ENCODE measurements at regions not wholly inside any gene's neighbourhood (a gene's known extent, or its start where the extent isn't known, plus 50 kb on each side); places are given as distances from the start of the nearest gene placed in this dataset.
A peak's percentile ranks its signal among the peaks of the same experiment; 100 is the strongest.

- no peak for DNase-seq
Measured at GRCh38 chr15:70319466-70319865, 221.7 kb upstream of the TLE3 start.

- DNase-seq: no peak
Measured at GRCh38 chr15:70318594-70319465, 221.1 kb upstream of the TLE3 start.

GRCh38 chr15:70316059-70316600 is 218.4 kb upstream of the TLE3 start:
- no peak for DNase-seq

- DNase-seq: no peak
Measured at GRCh38 chr15:70315431-70315830, 217.7 kb upstream of the TLE3 start.

- DNase-seq: no peak
Measured at GRCh38 chr15:70314688-70315087, 217.0 kb upstream of the TLE3 start.

DNA sequence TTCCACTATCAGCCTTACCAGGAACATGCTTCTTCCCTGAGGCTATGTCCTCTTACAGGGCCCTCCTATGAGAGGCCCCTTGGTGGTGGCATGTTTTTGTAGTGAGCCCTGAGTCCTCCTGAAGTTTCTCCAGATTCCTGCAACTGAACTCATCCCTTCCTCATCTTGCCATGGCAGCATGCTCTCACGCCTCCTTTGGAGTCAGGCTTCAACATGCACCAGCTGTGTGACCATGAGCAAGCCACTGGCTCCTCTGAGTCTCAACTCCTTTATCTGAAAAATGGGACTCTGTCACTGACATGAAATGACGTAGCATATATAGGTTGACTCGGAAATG is 216.3 kb upstream of the TLE3 start:
- no peak for DNase-seq

GRCh38 chr15:70313099-70314017 is 215.6 kb upstream of the TLE3 start:
- DNase-seq: no peak

GRCh38 chr15:70311821-70312220 is 214.1 kb upstream of the TLE3 start:
- DNase-seq: no peak

DNA sequence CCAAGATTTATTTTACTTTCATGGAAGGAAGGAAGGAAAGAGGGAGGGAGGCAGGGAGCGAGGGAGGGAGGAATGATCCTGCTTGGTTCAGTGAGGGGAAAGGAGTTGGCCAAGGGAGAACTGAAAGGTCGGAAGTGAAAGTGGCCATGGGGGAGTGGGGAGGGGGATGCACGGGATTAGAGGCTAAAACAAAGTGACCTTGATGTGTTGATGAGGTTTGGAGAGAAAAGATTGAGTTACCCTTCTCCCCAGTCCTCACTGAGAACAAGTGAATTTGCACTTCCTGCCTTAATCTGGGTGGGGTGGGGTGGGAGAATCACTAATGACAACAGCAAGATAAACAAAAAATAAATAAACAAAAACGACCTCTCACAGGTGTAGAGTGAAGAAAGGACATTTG is 212.0 kb upstream of the TLE3 start:
- no peak for DNase-seq

DNA sequence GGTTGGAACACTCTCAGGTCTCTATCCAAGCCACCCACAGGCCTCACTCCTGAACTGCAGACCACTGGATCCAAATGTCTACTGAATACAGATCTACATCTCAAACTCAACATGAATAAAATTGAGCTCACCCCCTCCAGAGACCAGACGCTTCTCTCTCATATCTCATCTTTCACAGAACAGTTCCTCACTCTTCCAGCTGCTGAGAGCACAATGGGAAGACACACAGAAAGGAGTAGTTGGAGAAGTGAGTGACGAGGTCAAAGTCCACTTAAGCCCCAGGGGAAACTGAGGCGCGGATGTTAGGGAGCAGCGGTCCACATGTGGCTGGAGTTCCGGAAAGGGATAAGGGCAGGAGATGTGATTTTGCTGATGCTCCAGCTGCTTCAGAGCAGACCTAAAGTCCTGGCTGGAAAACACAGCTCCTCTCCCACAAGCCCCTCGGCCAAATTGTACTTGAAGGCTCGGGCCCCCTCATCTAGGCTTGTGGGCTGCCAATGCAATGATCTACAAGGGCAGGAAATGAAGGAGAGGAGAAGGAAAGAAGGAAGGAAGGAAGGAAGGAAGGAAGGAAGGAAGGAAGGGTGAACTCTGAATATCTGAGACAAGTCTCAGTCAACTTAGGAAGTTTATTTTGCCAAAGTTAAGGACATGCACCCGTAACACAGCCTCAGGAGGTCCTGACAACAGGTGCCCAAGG is 211.2 kb upstream of the TLE3 start:
- DNase-seq: no peak

DNA sequence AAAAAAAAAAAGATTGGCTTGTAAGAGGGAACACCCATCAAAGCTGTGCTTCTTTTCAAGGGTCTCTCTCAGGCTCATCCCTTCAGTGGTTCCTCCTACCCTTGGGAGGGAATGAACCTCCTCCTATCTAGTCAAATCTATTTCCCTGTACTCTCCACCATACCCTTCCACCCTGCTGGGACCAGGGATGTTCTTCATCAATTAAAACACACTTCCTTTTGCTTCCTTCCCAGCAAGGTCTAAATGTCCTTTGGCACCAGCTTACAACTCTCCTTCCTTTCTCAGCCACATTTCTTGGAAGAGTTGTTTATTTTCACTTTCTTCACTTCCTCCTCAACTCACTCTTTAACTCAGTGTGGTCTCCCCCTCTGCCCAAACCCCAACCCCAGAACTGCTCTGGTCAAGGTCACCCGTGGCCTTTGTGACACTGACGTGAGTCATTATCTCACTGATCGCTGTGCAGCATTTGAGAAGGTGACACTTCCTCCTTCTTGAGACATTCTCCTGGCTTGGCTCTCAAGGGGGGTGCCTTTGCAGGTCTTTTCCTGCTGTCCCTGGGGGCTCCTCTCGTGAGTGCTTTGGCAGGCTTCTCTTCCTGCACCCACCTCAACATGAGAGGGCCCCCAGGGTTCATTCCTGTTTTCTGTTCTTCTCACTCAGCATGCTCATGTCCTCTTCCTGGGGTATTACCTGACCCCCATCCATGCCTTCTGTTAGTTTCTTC is 210.5 kb upstream of the TLE3 start:
- DNase-seq: peak in 1 of 2 donors; percentile 13

- no peak for DNase-seq
Measured at GRCh38 chr15:70306582-70306981, 208.9 kb upstream of the TLE3 start.

DNA sequence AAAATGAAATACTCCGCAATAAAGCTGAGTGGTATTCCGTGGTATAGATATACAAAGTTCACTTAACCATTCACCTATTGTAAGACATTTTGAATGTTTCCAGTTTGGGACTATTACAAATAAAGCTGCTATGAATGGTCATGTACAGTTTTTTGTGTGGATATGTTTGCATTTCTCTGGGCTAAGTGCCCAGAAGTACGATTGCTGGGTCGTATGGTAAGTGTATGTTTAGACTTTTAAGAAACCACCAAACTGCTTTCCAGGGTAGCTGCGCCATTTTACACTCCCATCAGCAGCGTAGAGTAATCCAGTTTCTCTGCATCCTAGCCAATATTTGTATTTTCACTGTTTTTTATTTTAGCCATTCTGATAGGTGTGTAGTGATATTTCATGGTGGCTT is 208.4 kb upstream of the TLE3 start:
- DNase-seq: no peak

- no peak for DNase-seq
Measured at GRCh38 chr15:70303981-70304380, 206.3 kb upstream of the TLE3 start.

DNA sequence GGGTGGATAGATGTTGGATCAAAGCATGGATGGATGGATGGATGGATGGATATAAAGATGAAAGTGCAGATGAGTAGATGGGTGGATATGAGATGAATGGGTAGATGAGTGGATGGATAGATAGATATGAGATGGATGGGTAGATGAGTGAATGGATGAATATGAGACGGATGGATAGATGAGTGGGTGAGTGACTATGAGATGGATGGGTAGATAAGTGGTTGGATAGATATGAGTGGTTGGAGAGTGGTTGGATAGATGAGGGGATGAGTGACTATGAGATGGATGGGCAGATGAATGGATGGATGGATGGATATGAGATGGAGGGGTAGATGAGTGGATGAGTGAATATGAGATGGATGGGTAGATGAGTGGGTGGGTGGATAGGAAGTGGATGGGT is 204.6 kb upstream of the TLE3 start:
- DNase-seq: no peak

GRCh38 chr15:70301396-70301795 is 203.7 kb upstream of the TLE3 start:
- no peak for DNase-seq

GRCh38 chr15:70299931-70300869 is 202.5 kb upstream of the TLE3 start:
- no peak for DNase-seq

- DNase-seq: no peak
Measured at GRCh38 chr15:70297465-70298058, 199.8 kb upstream of the TLE3 start.

DNA sequence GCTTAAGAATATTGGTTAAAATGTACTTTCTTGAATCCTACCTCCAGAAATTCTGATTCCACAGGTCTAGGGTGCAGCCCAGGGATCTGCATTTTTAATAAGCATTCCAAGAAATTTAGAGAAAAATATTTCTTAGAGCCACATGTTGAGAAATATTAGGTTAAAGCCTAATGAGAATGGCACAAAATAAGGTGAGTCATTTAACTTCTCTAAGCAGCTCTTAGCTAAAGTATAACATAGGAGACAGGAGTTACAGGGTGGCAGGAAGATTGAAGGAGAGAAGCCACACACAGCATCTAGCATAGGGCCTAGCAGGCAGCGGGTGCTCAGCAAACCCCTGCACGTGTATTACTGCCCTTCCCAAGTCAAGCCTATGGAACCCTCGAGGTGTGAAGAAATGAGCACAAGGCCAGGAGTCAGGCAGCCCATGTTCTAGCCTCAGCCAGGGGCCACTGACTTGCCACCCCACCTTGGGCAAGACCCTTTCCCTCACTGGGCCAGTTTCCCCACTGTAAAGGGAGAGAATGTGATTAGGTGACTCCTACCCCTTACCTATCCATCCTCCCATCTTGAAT is 197.1 kb upstream of the TLE3 start:
- no peak for DNase-seq

All from bone marrow (tissue), 2 donors.